Lower lobe of right lung (tissue), 2 donors: ENCODE measurements at regions not wholly inside any gene's neighbourhood (a gene's known extent, or its start where the extent isn't known, plus 50 kb on each side); places are given as distances from the start of the nearest gene placed in this dataset.

Source experiments
- ATAC-seq, 2 donors: fragments of 200-7000 bp; cut with Tn5 transposase; one replicate each; pipeline ENCODE4 v1.9.1; 2020 to 2022; ENCODE audit warnings: mild to moderate bottlenecking in 2 of 2, moderate library complexity in 2 of 2
- DNase-seq: peaks from one replicate; pipeline ENCODE4 v3.0.0-alpha.2; 2020
- H3K27ac ChIP-seq: fragments of 200-600 bp; one replicate; pipeline ENCODE4 v1.8.0; 2022
- H3K27me3 ChIP-seq: fragments of 200-600 bp; one replicate; pipeline ENCODE4 v1.8.0; 2022; ENCODE audit warnings: low read depth
- H3K36me3 ChIP-seq: fragments of 200-600 bp; one replicate; pipeline ENCODE4 v1.8.0; 2022; ENCODE audit warnings: mild to moderate bottlenecking
- H3K4me1 ChIP-seq: fragments of 200-600 bp; one replicate; pipeline ENCODE4 v1.8.0; 2022
- H3K4me3 ChIP-seq: fragments of 200-600 bp; one replicate; pipeline ENCODE4 v1.8.0; 2022; ENCODE audit warnings: mild to moderate bottlenecking
- H3K9me3 ChIP-seq: fragments of 200-600 bp; one replicate; pipeline ENCODE4 v1.8.0; 2022
- CTCF ChIP-seq: fragments of 200-600 bp; IDR thresholded peaks from one replicate; pipeline ENCODE4 v1.8.0; 2022; ENCODE audit warnings: antibody characterized with exemption, mild to moderate bottlenecking
- intact Hi-C: fragments of 100-400 bp; cut with DNase I; formaldehyde crosslinking; loops from one replicate; pipeline ENCODE4 v1.11.0; 2022
- donor health status: DM: no; HTN: yes; CAD: no; lungs with severe emphysema.

- ATAC-seq: no peak
- DNase-seq: no peak
Observed at GRCh38 chr12:130280231-130280630, 57.5 kb upstream of the PIWIL1 start.

GRCh38 chr12:130280742-130281141 is 56.9 kb upstream of the PIWIL1 start:
- no peak for DNase-seq
- Histone ChIP-seq H3K9me3 (no peaks in the 10 kb centered on the region), H3K27ac (no peak overlapping the region), H3K4me3 (peak overlapping the region; percentile 20), H3K27me3 (no peaks in the 10 kb centered on the region), H3K36me3 (no peaks in the 10 kb centered on the region), H3K4me1 (no peaks in the 10 kb centered on the region)
- intact Hi-C loops: no loop called here
- TF ChIP-seq CTCF: no peak
- no peak for ATAC-seq

More at GRCh38 chr12:130280231-130280630, 57.5 kb upstream of the PIWIL1 start:
- intact Hi-C loops: no loop called here
- Histone ChIP-seq H3K4me1 (no peaks in the 10 kb centered on the region), H3K9me3 (no peaks in the 10 kb centered on the region), H3K36me3 (no peaks in the 10 kb centered on the region), H3K4me3 (peak overlapping the region; percentile 20), H3K27ac (no peak overlapping the region), H3K27me3 (no peaks in the 10 kb centered on the region)
- TF ChIP-seq CTCF: no peak

GRCh38 chr12:130281153-130281799 is 56.4 kb upstream of the PIWIL1 start:
- ATAC-seq (peak in 1 of 2 donors; percentile 70), DNase-seq (no peak)
- intact Hi-C loops: no loop called here
- Histone ChIP-seq H3K9me3 (no peaks in the 10 kb centered on the region), H3K27me3 (no peaks in the 10 kb centered on the region), H3K36me3 (no peaks in the 10 kb centered on the region), H3K27ac (no peak overlapping the region), H3K4me1 (no peaks in the 10 kb centered on the region), H3K4me3 (peak overlapping the region; percentile 20)
- peak; percentile 83 for TF ChIP-seq CTCF

- H3K27me3 ChIP-seq: peaks cover 3% of the 10 kb centered on the region
- no peaks in the 10 kb centered on the region for H3K36me3 ChIP-seq
- intact Hi-C loops: no loop called here
- H3K9me3 ChIP-seq: no peaks in the 10 kb centered on the region
- ATAC-seq (no peak), DNase-seq (no peak)
- H3K4me3 ChIP-seq: no peak overlapping the region
- no peaks in the 10 kb centered on the region for H3K4me1 ChIP-seq
- H3K27ac ChIP-seq: no peak overlapping the region
- no peak for TF ChIP-seq CTCF
Observed at GRCh38 chr12:130286041-130286440, 51.6 kb upstream of the PIWIL1 start.

GRCh38 chr12:130286741-130287440 is 50.8 kb upstream of the PIWIL1 start:
- TF ChIP-seq CTCF: no peak
- Histone ChIP-seq H3K27me3 (peaks cover 3% of the 10 kb centered on the region), H3K9me3 (no peaks in the 10 kb centered on the region), H3K4me3 (no peak overlapping the region), H3K36me3 (no peaks in the 10 kb centered on the region), H3K27ac (no peak overlapping the region), H3K4me1 (no peaks in the 10 kb centered on the region)
- intact Hi-C loops: no loop called here
- DNase-seq (no peak), ATAC-seq (no peak)
